ENCODE measurements at regions not wholly inside any gene's neighbourhood (a gene's known extent, or its start where the extent isn't known, plus 50 kb on each side); places are given as distances from the start of the nearest gene placed in this dataset.
"Not testable (repeated sequence)": the region's sequence is repeated elsewhere in the genome, so short reads cannot be mapped to it uniquely, and the experiment has no call there.

GRCh38 chr18:76013057-76013456, 482.0 kb downstream of the ZNF516 start:
- no peaks in the 10 kb centered on the region for H3K36me3 ChIP-seq
- no peaks in the 10 kb centered on the region for H3K27me3 ChIP-seq
- H3K4me3 ChIP-seq = no peak overlapping the region
- H3K27ac ChIP-seq = no peak overlapping the region
- H3K4me1 ChIP-seq (ENCODE audit: low read depth) = no peaks in the 10 kb centered on the region
- DNase-seq (ENCODE audit: low read depth in 1 of 2, low spot score in 1 of 2) = no peak
- no peak for TF ChIP-seq CTCF (IDR thresholded peaks at IDR 0.05; ENCODE audit: low read depth, low read length)
- H3K9me3 ChIP-seq (ENCODE audit: low read depth) = no peaks in the 10 kb centered on the region

- Histone ChIP-seq H3K9me3 (ENCODE audit: low read depth) (no peaks in the 10 kb centered on the region), H3K4me3 (no peak overlapping the region), H3K4me1 (ENCODE audit: low read depth) (no peaks in the 10 kb centered on the region), H3K27me3 (no peaks in the 10 kb centered on the region), H3K36me3 (no peaks in the 10 kb centered on the region), H3K27ac (no peak overlapping the region)
- TF ChIP-seq CTCF (IDR thresholded peaks at IDR 0.05; ENCODE audit: low read depth, low read length) = no peak
- DNase-seq (ENCODE audit: low read depth in 1 of 2, low spot score in 1 of 2) = no peak
These were observed 489.3 kb downstream of the ZNF516 start for GRCh38 chr18:76005632-76006208.

- H3K4me3 ChIP-seq; DNase-seq (ENCODE audit: low read depth in 1 of 2, low spot score in 1 of 2); H3K4me1 ChIP-seq (ENCODE audit: low read depth); H3K36me3 ChIP-seq; H3K9me3 ChIP-seq (ENCODE audit: low read depth); H3K27me3 ChIP-seq; H3K27ac ChIP-seq: not testable (repeated sequence)
These were observed 507.1 kb downstream of the ZNF516 start for GRCh38 chr18:75987913-75988312.

GRCh38 chr18:75984853-75985252, 510.2 kb downstream of the ZNF516 start:
- DNase-seq (ENCODE audit: low read depth in 1 of 2, low spot score in 1 of 2) = no peak
- no peaks in the 10 kb centered on the region for H3K36me3 ChIP-seq
- TF ChIP-seq CTCF (IDR thresholded peaks at IDR 0.05; ENCODE audit: low read depth, low read length) = no peak

GRCh38 chr18:75981102-75981501, 513.9 kb downstream of the ZNF516 start:
- DNase-seq (ENCODE audit: low read depth in 1 of 2, low spot score in 1 of 2) = no peak
- TF ChIP-seq CTCF (IDR thresholded peaks at IDR 0.05; ENCODE audit: low read depth, low read length) = no peak
- no peaks in the 10 kb centered on the region for H3K4me1 ChIP-seq (ENCODE audit: low read depth)
- no peaks in the 10 kb centered on the region for H3K36me3 ChIP-seq
- H3K27ac ChIP-seq = no peak overlapping the region
- H3K4me3 ChIP-seq = no peak overlapping the region
- no peaks in the 10 kb centered on the region for H3K9me3 ChIP-seq (ENCODE audit: low read depth)
- H3K27me3 ChIP-seq = no peaks in the 10 kb centered on the region

More at GRCh38 chr18:75984853-75985252, 510.2 kb downstream of the ZNF516 start:
- H3K4me3 ChIP-seq = no peak overlapping the region
- no peaks in the 10 kb centered on the region for H3K4me1 ChIP-seq (ENCODE audit: low read depth)
- H3K9me3 ChIP-seq (ENCODE audit: low read depth) = no peaks in the 10 kb centered on the region
- H3K27me3 ChIP-seq = no peaks in the 10 kb centered on the region
- no peak overlapping the region for H3K27ac ChIP-seq

- Histone ChIP-seq H3K27ac (no peak overlapping the region), H3K4me3 (no peak overlapping the region), H3K27me3 (no peaks in the 10 kb centered on the region), H3K4me1 (ENCODE audit: low read depth) (no peaks in the 10 kb centered on the region), H3K9me3 (ENCODE audit: low read depth) (no peaks in the 10 kb centered on the region), H3K36me3 (no peaks in the 10 kb centered on the region)
- DNase-seq (ENCODE audit: low read depth in 1 of 2, low spot score in 1 of 2) = no peak
- TF ChIP-seq CTCF (IDR thresholded peaks at IDR 0.05; ENCODE audit: low read depth, low read length) = no peak
These were observed 518.0 kb downstream of the ZNF516 start for GRCh38 chr18:75977081-75977480.
